ENCODE measurements at regions not wholly inside any gene's neighbourhood (a gene's known extent, or its start where the extent isn't known, plus 50 kb on each side); places are given as distances from the start of the nearest gene placed in this dataset.

- H3K36me3 Mint-ChIP-seq (ENCODE audit: unreplicated experiment): no peaks in the 10 kb centered on the region
- no peaks in the 10 kb centered on the region for H3K27me3 Mint-ChIP-seq (ENCODE audit: unreplicated experiment)
- no peak overlapping the region for H3K4me3 Mint-ChIP-seq (ENCODE audit: unreplicated experiment)
- TF ChIP-seq CTCF (IDR thresholded peaks at IDR 0.05; ENCODE audit: partially characterized antibody, unreplicated experiment): no peak
- no peaks in the 10 kb centered on the region for H3K9me3 Mint-ChIP-seq (ENCODE audit: unreplicated experiment)
- no peak overlapping the region for H3K27ac Mint-ChIP-seq (ENCODE audit: unreplicated experiment)
- no peak for DNase-seq
- H3K4me1 Mint-ChIP-seq (ENCODE audit: low read depth, unreplicated experiment): no peaks in the 10 kb centered on the region
These were observed 730.8 kb upstream of the EPHA6 start for GRCh38 chr3:96083610-96084009.

- Mint-ChIP-seq H3K4me1 (ENCODE audit: low read depth, unreplicated experiment) (no peaks in the 10 kb centered on the region), H3K36me3 (ENCODE audit: unreplicated experiment) (no peaks in the 10 kb centered on the region), H3K4me3 (ENCODE audit: unreplicated experiment) (no peak overlapping the region), H3K27ac (ENCODE audit: unreplicated experiment) (no peak overlapping the region), H3K9me3 (ENCODE audit: unreplicated experiment) (no peaks in the 10 kb centered on the region), H3K27me3 (ENCODE audit: unreplicated experiment) (no peaks in the 10 kb centered on the region)
- no peak for TF ChIP-seq CTCF (IDR thresholded peaks at IDR 0.05; ENCODE audit: partially characterized antibody, unreplicated experiment)
- no peak for DNase-seq
These were observed 728.4 kb upstream of the EPHA6 start for GRCh38 chr3:96086018-96086417.

GRCh38 chr3:96101006-96101560 is 713.3 kb upstream of the EPHA6 start:
- H3K4me1 Mint-ChIP-seq (ENCODE audit: low read depth, unreplicated experiment): peaks cover 4% of the 10 kb centered on the region
- H3K9me3 Mint-ChIP-seq (ENCODE audit: unreplicated experiment): no peaks in the 10 kb centered on the region
- TF ChIP-seq CTCF (IDR thresholded peaks at IDR 0.05; ENCODE audit: partially characterized antibody, unreplicated experiment): no peak
- H3K27me3 Mint-ChIP-seq (ENCODE audit: unreplicated experiment): peaks cover 2% of the 10 kb centered on the region
- no peak overlapping the region for H3K27ac Mint-ChIP-seq (ENCODE audit: unreplicated experiment)
- H3K36me3 Mint-ChIP-seq (ENCODE audit: unreplicated experiment): no peaks in the 10 kb centered on the region
- H3K4me3 Mint-ChIP-seq (ENCODE audit: unreplicated experiment): no peak overlapping the region
- DNase-seq: no peak

- Mint-ChIP-seq H3K4me1 (ENCODE audit: low read depth, unreplicated experiment) (no peaks in the 10 kb centered on the region), H3K27ac (ENCODE audit: unreplicated experiment) (no peak overlapping the region), H3K4me3 (ENCODE audit: unreplicated experiment) (no peak overlapping the region), H3K9me3 (ENCODE audit: unreplicated experiment) (peaks cover 2% of the 10 kb centered on the region), H3K36me3 (ENCODE audit: unreplicated experiment) (no peaks in the 10 kb centered on the region), H3K27me3 (ENCODE audit: unreplicated experiment) (no peaks in the 10 kb centered on the region)
- DNase-seq: no peak
- no peak for TF ChIP-seq CTCF (IDR thresholded peaks at IDR 0.05; ENCODE audit: partially characterized antibody, unreplicated experiment)
These were observed 707.7 kb upstream of the EPHA6 start for GRCh38 chr3:96106701-96107100.

Data from glutamatergic neuron (in vitro differentiated cells).